HG03108 (cell line): ENCODE measurements at regions not wholly inside any gene's neighbourhood (a gene's known extent, or its start where the extent isn't known, plus 50 kb on each side); places are given as distances from the start of the nearest gene placed in this dataset.

ENCODE experiments used
- ATAC-seq: cut with Tn5 transposase; IDR thresholded peaks from one replicate; pipeline ENCODE4 v1.9.1; 2021; ENCODE audit warnings: moderate library complexity; ENCODE audit not compliant: unreplicated experiment

DNA sequence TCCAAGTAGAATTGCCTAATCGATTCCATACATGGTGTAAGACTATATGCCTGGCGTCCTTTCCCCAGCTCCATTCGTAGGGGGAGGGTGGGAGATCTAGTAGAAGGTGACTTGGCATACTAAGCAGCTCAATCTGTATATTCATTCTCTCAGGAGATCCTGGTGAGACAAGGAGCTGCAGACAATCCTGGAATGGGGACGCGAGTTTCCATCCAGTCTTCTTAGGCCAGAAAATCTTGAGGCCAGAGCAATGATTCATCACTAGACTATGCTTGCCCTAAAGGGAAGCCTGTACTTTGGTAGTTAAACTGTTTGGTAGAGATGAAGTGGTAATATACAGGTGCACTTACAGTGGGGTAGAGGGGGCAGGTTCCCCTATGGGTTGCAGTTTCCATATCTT is 468.7 kb downstream of the ADGRL2 start:
- no peak for ATAC-seq

GRCh38 chr1:82268826-82269225 is 468.1 kb downstream of the ADGRL2 start:
- no peak for ATAC-seq

DNA sequence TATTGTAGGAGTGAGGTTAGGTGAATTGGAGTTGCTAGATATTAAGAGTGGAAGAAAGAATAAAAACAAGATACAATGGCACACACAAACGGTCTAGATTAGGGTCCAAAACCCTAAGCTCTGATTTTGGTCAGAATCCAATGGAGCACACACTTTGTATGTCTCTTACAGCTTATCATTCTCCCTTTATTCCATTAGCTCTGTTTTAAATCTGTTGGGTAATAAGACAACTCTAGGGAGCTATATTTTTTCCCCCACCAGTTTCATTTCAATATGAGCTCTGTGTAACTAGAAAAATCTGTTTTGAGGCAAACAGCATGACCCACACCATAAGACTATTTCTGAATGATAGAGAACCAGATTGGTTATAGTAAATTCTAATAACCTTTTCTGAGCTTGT is 465.6 kb downstream of the ADGRL2 start:
- no peak for ATAC-seq

DNA sequence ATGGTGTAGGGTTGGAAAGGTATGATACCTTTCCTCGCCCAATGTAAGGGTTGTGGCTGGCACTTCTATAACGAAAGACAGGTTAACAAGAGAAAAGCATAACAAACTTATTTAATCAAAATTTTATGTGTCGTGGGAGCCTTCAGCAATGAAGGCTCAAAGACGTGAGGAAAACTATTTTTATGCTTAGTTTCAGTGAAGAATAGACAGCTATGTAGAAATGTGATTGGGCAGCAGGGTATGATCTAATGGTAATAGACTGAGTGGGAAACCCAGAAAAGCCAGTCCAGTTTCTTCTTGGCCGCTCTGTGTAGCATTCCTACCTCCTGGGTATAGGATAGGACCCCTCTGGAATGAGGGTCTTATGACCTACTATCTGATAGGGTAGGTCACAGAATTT is 464.7 kb downstream of the ADGRL2 start:
- ATAC-seq, result no peak

GRCh38 chr1:82264802-82265201 is 464.1 kb downstream of the ADGRL2 start:
- ATAC-seq, result no peak

DNA sequence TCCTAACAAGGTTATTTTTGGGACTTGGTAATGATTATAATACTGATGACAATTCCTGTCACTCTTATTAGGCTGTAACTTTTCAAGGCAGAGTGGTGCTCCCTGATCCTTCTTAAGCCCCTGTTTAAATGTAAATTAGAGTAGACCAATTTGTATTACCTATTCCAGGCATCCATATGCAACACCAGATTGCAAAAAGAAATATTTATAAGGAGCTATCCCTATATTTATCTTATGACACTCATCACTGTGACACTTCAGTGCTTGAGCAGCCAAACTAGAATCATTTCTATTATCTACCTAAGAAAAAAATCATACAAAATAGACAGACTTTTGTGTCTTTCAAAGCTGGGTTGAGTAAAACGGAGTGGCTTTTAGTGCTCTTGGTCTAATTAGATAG is 462.7 kb downstream of the ADGRL2 start:
- ATAC-seq, result no peak

DNA sequence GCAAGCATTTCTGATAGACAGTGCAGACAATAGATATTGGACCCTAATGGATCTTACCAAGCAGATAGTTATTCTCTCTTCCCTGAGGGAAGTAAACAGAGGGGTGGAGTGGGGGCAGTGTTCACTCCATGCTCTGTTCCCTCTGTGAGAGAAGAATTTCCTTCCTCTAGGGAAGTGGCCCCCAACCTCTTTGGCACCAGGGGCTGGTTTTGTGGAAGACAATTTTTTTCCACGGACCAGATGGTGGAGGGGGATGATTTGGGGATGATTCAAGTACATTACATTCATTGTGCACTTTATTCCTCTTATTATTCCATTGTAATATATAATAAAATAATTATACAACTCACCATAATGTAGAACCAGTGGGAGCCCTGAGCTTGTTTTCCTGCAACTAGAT is 459.9 kb downstream of the ADGRL2 start:
- no peak for ATAC-seq

DNA sequence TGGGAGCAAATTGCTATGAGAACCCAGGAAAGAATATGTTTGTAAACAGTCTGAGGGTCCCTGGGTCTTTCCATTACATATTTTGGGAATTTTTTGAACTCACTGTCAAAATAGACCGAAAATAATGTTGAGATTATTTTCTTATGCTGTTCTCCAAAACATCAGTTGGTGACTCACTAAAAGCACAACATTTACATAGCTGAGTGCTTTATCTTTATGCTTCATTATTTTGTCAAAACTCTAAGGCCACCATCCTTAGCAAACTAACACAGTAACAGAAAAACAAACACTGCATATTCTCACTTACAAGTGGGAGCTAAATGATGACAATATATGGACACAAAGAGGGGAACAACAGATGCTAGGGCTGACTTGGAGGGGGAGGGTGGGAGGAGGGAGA is 459.3 kb downstream of the ADGRL2 start:
- no peak for ATAC-seq

DNA sequence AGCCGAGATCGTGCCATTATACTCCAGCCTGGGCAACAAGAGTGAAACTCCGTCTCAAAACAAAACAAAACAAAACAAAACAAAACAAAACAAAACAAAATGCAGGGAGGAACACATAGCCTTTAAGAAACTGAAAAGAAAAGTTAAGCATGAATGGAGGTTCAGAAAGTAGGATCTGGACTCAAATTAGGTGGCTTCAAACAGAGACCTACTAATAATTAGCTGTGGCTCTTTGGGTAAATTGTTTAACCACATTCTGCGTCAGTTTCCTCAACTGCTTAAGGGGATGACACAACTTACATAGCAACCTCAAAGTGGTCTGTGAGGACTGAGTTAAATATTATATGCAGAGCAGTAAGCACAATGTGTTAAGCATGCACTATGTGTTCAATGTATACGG is 458.2 kb downstream of the ADGRL2 start:
- no peak for ATAC-seq

GRCh38 chr1:82246050-82246449 is 445.3 kb downstream of the ADGRL2 start:
- ATAC-seq, result no peak

- ATAC-seq, result no peak
Observed at GRCh38 chr1:82245345-82246014, 444.7 kb downstream of the ADGRL2 start.

DNA sequence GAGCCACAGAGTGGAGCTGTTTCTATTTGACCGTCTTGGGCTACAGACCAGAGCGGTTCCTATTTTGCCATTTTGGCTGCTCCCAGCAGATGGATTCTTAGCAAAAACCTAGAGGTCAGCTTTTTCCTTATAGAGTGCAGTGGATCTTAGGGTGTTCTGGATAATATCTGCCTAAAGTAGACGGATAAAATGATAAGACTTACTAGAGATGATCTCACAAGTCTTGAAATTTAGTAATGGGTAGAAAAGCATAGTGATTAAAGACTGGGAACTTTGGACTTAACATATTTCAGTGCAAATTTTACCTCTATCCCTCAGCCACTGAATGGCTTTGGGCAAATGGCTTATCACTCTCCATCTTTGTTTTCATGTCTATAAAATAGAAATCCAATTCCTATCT is 439.8 kb downstream of the ADGRL2 start:
- no peak for ATAC-seq

GRCh38 chr1:82230667-82231066 is 429.9 kb downstream of the ADGRL2 start:
- no peak for ATAC-seq

DNA sequence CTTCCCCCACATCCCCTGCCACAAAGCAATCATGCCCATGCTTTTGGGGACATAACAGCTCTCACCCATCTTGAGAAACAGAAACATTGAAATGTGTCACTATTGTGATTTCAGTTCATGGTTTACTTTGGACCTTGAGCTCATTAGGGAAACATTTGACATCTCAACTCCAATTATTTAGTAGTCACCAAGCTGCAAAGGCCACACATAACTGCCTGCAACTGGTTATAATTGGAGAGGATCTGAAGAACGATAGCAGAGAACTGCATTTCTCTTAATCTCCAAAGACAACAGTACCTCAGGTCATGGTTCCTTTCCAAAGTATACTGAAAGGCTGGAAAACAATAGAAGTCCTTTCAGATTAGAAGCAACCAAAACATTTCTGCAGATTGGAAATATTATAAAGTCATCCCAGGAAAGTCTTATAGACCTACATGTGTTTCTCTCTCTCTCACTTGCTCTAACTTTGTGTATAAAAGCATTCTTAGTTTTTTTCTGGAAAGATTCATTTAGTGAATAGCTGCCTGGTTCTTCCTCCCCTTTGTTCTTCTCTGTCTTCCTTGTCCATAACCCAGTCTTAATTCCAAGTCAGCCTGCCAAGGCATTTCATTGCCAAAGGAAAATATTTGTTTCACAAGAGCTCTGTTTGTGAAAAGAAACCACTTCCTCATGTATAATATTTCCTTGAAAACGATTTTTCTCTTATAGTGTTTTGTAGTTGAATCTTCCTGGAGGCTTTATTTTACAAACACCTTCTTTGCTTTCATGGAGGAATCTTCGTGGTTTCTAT is 426.8 kb downstream of the ADGRL2 start:
- ATAC-seq, result no peak

GRCh38 chr1:82226186-82226505 is 425.4 kb downstream of the ADGRL2 start:
- ATAC-seq, result no peak

DNA sequence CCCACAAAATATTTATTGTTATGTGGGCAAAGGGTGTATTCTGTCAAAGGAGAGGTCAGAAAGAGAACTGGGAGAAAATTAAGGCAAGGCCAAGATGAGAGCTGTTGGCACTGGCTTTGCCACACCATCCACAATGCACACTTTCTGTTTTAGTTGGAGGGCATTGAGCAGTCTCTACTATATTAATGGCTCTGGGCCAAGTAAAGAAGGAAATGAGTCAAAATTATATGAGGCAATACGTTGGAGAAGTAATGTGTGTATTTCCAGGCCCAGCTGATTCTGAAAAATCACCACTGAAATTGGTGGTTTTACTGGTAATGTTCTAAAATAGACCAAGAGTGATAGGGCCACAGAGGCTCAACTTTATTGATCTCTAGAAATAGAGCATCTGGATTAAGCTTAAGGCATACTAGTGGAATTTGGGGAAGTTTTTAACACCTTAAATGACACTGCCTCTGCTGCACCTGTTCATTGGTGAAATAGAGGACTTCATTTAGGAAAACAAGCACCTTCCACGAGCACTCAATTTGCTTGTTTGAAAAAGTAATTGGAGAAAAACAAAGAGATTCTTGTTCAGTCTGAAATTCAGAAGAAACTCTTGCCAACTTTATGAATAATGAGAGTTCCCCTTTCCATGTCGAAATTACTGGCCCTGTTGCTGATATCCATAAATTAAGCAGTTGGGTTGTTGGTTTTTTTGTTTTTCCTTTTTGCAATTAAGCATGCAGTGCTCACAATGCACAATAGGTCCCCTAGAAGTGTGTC is 424.9 kb downstream of the ADGRL2 start:
- ATAC-seq, result peak; percentile 68

DNA sequence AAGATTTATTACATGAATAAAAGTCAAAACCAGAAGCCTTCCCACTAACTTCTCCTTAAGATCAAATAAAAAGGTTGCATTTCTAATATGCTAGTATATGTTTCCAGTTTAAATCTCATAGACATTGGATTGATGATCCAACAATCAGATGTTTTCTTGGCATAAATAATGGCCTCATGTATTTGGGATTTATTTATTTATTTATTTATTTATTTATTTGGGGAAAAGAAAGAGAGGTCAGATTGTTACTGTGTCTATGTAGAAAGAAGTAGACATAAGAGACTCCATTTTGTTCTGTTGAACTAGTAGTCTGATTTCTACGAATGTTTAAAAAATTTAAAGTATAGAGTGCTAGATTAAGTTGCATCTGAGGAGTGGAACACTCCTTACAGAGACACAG is 422.4 kb downstream of the ADGRL2 start:
- no peak for ATAC-seq

GRCh38 chr1:82221721-82222120 is 421.0 kb downstream of the ADGRL2 start:
- ATAC-seq, result no peak

GRCh38 chr1:82220754-82221153 is 420.0 kb downstream of the ADGRL2 start:
- no peak for ATAC-seq

- ATAC-seq, result no peak
Observed at GRCh38 chr1:82219841-82220240, 419.1 kb downstream of the ADGRL2 start.

- no peak for ATAC-seq
Observed at GRCh38 chr1:82218846-82219245, 418.1 kb downstream of the ADGRL2 start.

DNA sequence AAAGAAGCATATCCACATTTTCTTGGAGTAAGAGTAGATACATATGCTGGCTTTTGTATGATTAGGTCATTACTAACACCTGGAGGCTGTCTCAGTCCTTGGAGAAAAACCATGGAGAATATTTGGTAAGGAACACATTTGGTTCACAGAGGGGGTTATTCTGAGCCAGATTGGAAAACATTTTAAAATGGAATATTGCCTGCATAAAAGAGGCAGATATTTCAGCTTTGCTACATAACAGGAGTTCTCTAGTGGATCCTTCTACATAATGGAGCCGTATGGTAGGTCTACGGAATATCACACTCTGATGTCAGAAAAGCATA is 415.1 kb downstream of the ADGRL2 start:
- no peak for ATAC-seq
